ENCODE measurements at regions not wholly inside any gene's neighbourhood (a gene's known extent, or its start where the extent isn't known, plus 50 kb on each side); places are given as distances from the start of the nearest gene placed in this dataset.
"Not testable (repeated sequence)": the region's sequence is repeated elsewhere in the genome, so short reads cannot be mapped to it uniquely, and the experiment has no call there.

GRCh38 chr10:21041763-21042458 is 144.8 kb upstream of the NEBL start:
- DNase-seq: no peak

GRCh38 chr10:21039721-21040120 is 142.6 kb upstream of the NEBL start:
- DNase-seq: no peak

- DNase-seq: no peak
Observed at GRCh38 chr10:21036757-21037156, 139.6 kb upstream of the NEBL start.

- not testable (repeated sequence) for DNase-seq
Observed at GRCh38 chr10:21034770-21035169, 137.7 kb upstream of the NEBL start.

- no peak for DNase-seq
Observed at GRCh38 chr10:21034241-21034640, 137.1 kb upstream of the NEBL start.

GRCh38 chr10:21032587-21033319 is 135.6 kb upstream of the NEBL start:
- no peak for DNase-seq

- DNase-seq: no peak
Observed at GRCh38 chr10:21031232-21031795, 134.2 kb upstream of the NEBL start.

- DNase-seq: no peak
Observed at GRCh38 chr10:21030091-21030490, 133.0 kb upstream of the NEBL start.

GRCh38 chr10:21022821-21023220 is 125.7 kb upstream of the NEBL start:
- DNase-seq: no peak

- DNase-seq: no peak
Observed at GRCh38 chr10:21021843-21022594, 124.9 kb upstream of the NEBL start.

- no peak for DNase-seq
Observed at GRCh38 chr10:21021231-21021630, 124.1 kb upstream of the NEBL start.

GRCh38 chr10:21020545-21020944 is 123.4 kb upstream of the NEBL start:
- DNase-seq: no peak

GRCh38 chr10:21019436-21019835 is 122.3 kb upstream of the NEBL start:
- DNase-seq: no peak

- no peak for DNase-seq
Observed at GRCh38 chr10:21015851-21016250, 118.7 kb upstream of the NEBL start.

GRCh38 chr10:21014141-21014540 is 117.0 kb upstream of the NEBL start:
- DNase-seq: no peak

- DNase-seq: no peak
Observed at GRCh38 chr10:21011433-21012018, 114.4 kb upstream of the NEBL start.

GRCh38 chr10:21010615-21011014 is 113.5 kb upstream of the NEBL start:
- DNase-seq: no peak

GRCh38 chr10:21003240-21003822 is 106.2 kb upstream of the NEBL start:
- DNase-seq: no peak

GRCh38 chr10:21002091-21002878 is 105.2 kb upstream of the NEBL start:
- DNase-seq: no peak

- no peak for DNase-seq
Observed at GRCh38 chr10:20999699-21000098, 102.6 kb upstream of the NEBL start.

- DNase-seq: no peak
Observed at GRCh38 chr10:20998036-20998435, 100.9 kb upstream of the NEBL start.
